IPS-20b (cell line): ENCODE measurements at regions not wholly inside any gene's neighbourhood (a gene's known extent, or its start where the extent isn't known, plus 50 kb on each side); places are given as distances from the start of the nearest gene placed in this dataset.

Experiments used
- H3K27ac ChIP-seq: one replicate; pipeline ENCODE4 v1.5.1; 2013; ENCODE audit warnings: low read length
- H3K27me3 ChIP-seq: 2 replicates; pipeline ENCODE4 v1.6.1; 2013; ENCODE audit warnings: mild to moderate bottlenecking, low read length, inconsistent platforms; ENCODE audit not compliant: insufficient read depth
- H3K36me3 ChIP-seq: 2 replicates; pipeline ENCODE4 v1.6.1; 2013; ENCODE audit warnings: low read depth, mild to moderate bottlenecking, inconsistent platforms, low read length, moderate library complexity; ENCODE audit not compliant: insufficient read depth
- H3K4me1 ChIP-seq: 2 replicates; pipeline ENCODE4 v1.6.1; 2013; ENCODE audit warnings: mild to moderate bottlenecking, control low read depth, inconsistent platforms, low read length, moderate library complexity; ENCODE audit not compliant: insufficient read depth
- H3K4me3 ChIP-seq: 2 replicates; pipeline ENCODE4 v1.5.1; 2013; ENCODE audit warnings: mild to moderate bottlenecking, low read length, inconsistent platforms
- H3K9ac ChIP-seq: 2 replicates; pipeline ENCODE4 v1.6.1; 2013; ENCODE audit warnings: low read depth, mild to moderate bottlenecking, inconsistent platforms, low read length, moderate library complexity
- H3K9me3 ChIP-seq: 2 replicates; pipeline ENCODE4 v1.6.1; 2013; ENCODE audit warnings: mild to moderate bottlenecking, low read depth, low read length, inconsistent platforms; ENCODE audit not compliant: insufficient read depth

DNA sequence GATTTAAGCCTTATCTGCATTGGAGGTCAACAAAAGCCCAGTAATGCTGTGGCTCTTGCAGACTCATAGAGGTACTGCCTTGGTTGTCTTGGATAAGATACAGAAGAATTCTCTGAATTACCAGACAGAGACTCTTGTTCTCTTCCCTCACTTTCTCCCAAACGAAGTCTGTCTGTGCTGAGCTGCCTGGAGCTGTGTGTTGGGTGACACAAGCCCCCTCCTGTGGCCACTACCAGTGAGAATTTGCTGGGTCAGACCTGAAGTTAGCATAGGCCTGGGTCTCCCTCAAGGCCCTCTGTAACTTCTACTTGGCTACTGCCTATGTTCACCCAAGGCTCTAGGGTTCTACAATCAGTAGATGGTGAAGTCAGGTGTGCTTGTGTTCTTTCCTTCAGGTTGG is 413.0 kb downstream of the PCDH20 start:
- no peaks in the 10 kb centered on the region for H3K27me3 ChIP-seq
- H3K4me3 ChIP-seq, result no peak overlapping the region
- no peaks in the 10 kb centered on the region for H3K4me1 ChIP-seq

DNA sequence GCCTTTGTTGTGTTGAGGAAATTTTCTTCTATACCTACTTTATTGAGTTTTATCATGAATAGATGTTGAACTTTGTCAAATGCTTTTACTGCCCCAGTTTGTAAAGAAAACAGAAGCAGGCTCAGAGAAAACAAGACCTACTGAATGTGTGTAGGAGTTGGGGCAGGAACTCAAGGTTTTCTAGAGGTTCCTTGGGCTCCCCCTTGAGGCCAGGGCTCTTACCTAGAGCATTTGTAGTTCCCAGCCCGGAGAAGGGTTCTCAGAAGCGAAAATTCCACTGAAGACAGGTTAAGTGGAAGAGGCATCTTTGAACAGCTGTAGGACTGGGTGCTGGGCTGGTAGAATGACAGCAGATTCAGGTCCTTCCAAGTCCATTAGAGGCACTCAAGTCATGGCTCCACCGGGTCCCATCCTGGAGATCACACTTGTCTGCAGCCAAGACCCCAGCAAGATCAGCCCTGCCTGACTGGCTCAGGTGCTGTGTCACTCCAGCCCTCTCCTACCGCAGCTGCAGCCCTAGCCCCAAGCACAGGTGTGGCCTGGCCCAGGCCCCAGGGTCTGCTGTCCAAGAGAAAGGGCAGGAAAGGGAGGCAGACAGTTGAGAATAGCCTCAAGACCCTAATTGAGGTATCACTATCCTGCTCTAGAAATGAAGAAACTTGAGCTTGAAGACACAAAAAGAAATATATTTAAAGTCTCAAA is 425.5 kb downstream of the PCDH20 start:
- Histone ChIP-seq H3K4me3 (no peak overlapping the region), H3K9me3 (no peaks in the 10 kb centered on the region), H3K4me1 (no peaks in the 10 kb centered on the region), H3K27me3 (no peaks in the 10 kb centered on the region), H3K9ac (no peak overlapping the region), H3K36me3 (no peaks in the 10 kb centered on the region), H3K27ac (no peak overlapping the region)

More for the DNA sequence above, 413.0 kb downstream of the PCDH20 start:
- Histone ChIP-seq H3K9me3 (peaks cover 14% of the 10 kb centered on the region), H3K9ac (no peak overlapping the region), H3K36me3 (no peaks in the 10 kb centered on the region), H3K27ac (no peak overlapping the region)

DNA sequence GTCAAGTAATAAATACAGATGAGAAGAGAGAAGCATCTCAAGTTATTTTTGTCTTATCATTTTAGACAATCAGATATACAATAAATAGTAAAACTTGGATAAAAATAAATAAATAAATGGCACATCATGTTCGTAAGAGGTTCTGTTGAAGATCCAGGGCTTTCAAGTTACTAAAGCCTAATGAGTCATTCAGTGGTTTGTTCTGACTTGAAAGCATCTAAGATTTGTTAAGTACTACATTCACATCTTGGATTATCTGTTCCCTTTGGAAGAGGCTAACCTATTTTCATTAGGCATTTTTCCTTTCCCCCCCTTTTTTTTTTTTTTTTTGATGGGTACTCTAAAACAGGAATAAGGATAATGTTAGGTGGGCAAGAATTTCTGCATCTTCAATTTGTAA is 429.3 kb downstream of the PCDH20 start:
- Histone ChIP-seq H3K36me3 (no peaks in the 10 kb centered on the region), H3K4me1 (no peaks in the 10 kb centered on the region), H3K27me3 (no peaks in the 10 kb centered on the region), H3K27ac (no peak overlapping the region), H3K9me3 (no peaks in the 10 kb centered on the region), H3K4me3 (no peak overlapping the region), H3K9ac (no peak overlapping the region)

DNA sequence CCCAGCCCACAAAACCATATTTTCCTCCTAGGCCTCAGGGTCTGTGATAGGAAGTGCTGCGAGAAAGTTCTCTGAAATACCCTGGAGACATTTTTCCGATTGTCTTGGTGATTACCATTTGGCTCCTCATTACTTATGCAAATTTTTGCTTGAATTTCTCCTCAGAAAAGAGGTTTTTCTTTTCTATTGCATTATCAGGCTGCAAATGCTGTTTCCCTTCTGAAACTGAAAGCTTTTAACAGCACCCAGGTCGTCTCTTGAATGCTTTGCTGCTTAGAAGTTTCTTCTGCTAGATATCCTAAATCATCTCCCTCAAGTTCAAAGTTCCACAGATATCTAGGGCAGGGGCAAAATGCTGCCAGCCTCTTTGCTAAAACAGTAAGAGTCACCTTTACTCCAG is 434.2 kb downstream of the PCDH20 start:
- no peak overlapping the region for H3K4me3 ChIP-seq

DNA sequence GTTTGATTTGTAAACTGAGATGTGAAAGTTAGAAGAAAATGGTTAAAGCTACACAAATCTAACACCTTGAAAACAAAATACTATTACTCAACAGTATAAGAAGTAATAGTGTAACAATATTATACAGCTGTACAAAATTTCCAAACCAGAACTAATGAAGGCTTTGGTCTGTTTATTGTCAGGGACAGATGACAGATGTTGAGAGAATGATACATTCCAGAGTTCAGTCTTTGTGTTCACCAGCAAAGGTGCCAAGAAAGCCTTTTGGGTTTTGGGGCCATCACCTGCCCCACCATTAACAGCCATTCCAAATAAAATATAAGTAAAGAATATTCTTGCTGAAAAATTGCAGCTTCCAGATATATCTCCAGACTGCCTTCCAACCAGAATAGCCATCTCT is 439.3 kb downstream of the PCDH20 start:
- Histone ChIP-seq H3K9me3 (no peaks in the 10 kb centered on the region), H3K4me3 (no peak overlapping the region), H3K27ac (no peak overlapping the region), H3K4me1 (peaks cover 3% of the 10 kb centered on the region; the same call in 1 of the 2 replicates), H3K9ac (no peak overlapping the region), H3K27me3 (no peaks in the 10 kb centered on the region), H3K36me3 (no peaks in the 10 kb centered on the region)

More for the DNA sequence above, 434.2 kb downstream of the PCDH20 start:
- Histone ChIP-seq H3K27me3 (no peaks in the 10 kb centered on the region), H3K9me3 (no peaks in the 10 kb centered on the region), H3K27ac (no peak overlapping the region), H3K4me1 (no peaks in the 10 kb centered on the region), H3K36me3 (no peaks in the 10 kb centered on the region), H3K9ac (no peak overlapping the region)

DNA sequence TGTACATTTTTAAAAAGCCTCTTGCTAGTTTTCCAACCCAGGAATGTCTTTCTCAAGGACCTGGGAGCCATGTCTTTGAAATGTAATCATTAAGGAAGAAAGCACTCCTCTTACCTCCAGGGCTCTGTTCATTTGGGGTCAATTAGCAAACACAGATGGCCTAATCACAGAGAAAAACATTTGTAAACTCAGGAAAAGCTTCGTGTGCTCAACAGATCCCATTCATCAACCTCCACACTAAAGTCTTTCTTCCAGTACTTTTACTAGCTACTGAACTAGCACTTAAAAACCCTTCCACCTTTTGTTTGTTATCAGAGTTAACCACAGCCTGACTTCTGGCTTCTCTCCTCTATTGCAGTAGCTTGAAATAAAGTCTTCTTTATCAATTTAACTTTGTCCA is 441.4 kb downstream of the PCDH20 start:
- Histone ChIP-seq H3K4me1 (peaks cover 3% of the 10 kb centered on the region; the same call in 1 of the 2 replicates), H3K9ac (no peak overlapping the region), H3K36me3 (no peaks in the 10 kb centered on the region), H3K9me3 (no peaks in the 10 kb centered on the region), H3K27ac (peak overlapping the region; percentile 30), H3K4me3 (no peak overlapping the region), H3K27me3 (no peaks in the 10 kb centered on the region)

DNA sequence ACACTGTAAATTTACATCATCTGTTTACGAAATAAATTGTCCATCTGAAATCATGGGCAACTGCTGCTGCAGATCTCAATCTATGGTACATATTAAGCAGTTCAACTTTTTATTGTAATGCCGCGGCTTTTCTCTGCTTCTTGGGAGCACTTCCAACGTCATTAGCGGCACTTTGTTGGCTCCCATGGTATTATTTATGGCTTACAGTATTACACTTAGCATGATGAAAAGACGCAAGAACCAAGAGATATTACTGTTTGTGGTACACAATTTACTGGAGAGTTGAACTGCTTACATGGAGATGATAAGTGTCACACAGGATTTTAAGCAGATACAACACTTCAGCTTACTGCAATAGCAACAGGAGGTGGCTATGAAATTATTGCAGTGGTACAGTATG is 442.1 kb downstream of the PCDH20 start:
- Histone ChIP-seq H3K27ac (no peak overlapping the region), H3K4me3 (no peak overlapping the region), H3K36me3 (no peaks in the 10 kb centered on the region)

DNA sequence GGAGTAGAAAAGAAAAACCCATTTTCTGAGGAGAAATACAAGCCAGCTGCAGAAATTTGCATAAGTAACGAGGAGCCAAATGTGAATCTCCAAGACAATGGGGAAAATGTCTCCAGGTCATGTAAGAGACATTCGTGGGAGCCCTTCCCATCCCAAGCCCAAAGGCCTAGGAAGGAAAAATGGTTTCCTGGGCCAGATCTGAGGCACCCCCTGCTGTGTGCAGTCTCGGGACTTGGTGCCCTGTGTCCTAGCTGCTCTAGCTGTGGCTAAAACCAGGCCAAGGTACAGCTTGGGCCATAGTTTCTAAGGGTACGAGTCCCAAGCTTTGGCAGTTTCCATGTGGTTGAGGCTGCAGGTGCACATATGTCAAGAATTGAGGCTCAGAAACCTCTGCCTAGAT is 444.9 kb downstream of the PCDH20 start:
- Histone ChIP-seq H3K4me3 (no peak overlapping the region), H3K27ac (no peak overlapping the region), H3K9ac (no peak overlapping the region), H3K36me3 (no peaks in the 10 kb centered on the region), H3K27me3 (no peaks in the 10 kb centered on the region), H3K9me3 (no peaks in the 10 kb centered on the region), H3K4me1 (peaks cover 3% of the 10 kb centered on the region; the same call in 1 of the 2 replicates)

More for the DNA sequence above, 442.1 kb downstream of the PCDH20 start:
- Histone ChIP-seq H3K4me1 (peaks cover 3% of the 10 kb centered on the region; the same call in 1 of the 2 replicates), H3K27me3 (no peaks in the 10 kb centered on the region), H3K9me3 (no peaks in the 10 kb centered on the region), H3K9ac (no peak overlapping the region)

DNA sequence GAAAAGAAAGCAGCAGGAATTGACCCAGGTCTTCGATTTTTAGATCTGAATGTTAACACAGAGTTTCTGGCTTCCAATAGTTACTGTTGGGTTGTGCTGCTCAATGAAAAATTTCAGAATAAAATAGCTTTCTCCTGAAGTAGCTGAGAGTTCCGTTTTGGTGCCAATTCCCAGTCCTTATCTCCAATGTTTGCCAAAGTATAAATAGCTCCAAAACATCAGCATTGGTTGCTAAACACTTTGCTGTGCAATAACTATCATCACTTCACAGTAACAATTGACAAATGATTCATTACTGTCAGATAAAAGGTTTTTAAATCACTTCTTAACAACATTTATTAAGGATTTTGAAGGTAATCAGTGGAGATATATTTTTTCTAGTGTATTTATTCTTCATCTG is 446.0 kb downstream of the PCDH20 start:
- H3K4me1 ChIP-seq, result peaks cover 3% of the 10 kb centered on the region; the same call in 1 of the 2 replicates
- no peak overlapping the region for H3K27ac ChIP-seq
- H3K27me3 ChIP-seq, result no peaks in the 10 kb centered on the region
- no peaks in the 10 kb centered on the region for H3K9me3 ChIP-seq
- H3K9ac ChIP-seq, result no peak overlapping the region
- H3K36me3 ChIP-seq, result no peaks in the 10 kb centered on the region
- H3K4me3 ChIP-seq, result no peak overlapping the region

DNA sequence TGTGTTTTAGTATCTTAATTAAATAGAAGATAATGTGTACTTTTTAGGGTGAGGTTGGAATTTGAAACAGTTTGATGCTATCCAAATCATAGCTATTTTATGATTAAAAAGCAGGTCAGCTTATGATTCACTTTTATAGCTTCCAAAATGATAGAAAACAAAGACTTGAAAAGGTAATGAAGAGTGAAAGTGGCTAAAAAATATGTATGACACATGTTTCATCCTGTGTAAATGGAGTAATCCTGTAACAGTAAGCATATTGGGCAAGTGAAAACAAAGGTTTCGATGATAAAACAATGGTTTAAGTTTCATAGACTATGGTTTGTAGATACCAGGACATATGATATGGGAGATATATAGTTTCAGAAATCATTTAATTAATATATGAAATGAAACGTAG is 456.2 kb downstream of the PCDH20 start:
- H3K4me3 ChIP-seq, result no peak overlapping the region
- no peaks in the 10 kb centered on the region for H3K27me3 ChIP-seq
- no peak overlapping the region for H3K27ac ChIP-seq
- H3K36me3 ChIP-seq, result no peaks in the 10 kb centered on the region
- no peak overlapping the region for H3K9ac ChIP-seq
- H3K4me1 ChIP-seq, result no peaks in the 10 kb centered on the region
- no peaks in the 10 kb centered on the region for H3K9me3 ChIP-seq

DNA sequence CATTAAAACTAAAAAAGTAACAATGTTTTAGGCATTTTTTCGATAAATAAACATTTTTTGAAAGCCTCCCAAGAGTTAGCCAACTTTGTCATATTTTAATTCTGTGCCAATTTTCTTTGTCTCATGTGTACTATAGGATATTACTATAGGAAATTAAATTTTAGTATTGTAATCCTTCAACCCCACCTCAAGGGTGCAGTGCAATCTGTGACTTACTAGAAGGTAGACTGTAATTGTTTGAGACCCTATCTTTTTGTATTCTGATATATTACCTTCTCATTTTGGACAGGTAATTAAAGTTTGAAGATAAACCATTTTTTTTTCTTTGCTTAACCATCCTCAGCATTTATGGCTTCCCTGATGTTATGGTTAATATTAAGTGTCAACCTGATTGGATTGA is 457.8 kb downstream of the PCDH20 start:
- H3K27ac ChIP-seq, result no peak overlapping the region

DNA sequence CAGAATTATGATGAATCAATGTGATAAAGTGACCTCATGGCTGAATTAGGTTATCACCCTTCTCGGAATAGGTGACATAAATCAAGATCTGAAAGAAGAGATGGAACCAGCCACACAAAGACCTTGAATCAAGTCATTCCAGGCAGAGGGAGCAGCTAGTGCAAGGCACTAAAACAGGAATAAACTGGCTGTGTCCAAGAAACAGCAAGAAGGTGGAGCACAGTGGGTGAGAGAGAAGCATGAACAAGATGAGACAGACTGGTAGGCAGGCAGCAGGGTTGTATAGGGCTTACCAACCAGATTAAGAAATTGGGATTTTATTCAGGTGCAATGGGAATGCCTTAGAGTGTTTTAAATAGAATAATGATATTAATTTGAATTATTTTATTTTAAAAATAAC is 470.3 kb downstream of the PCDH20 start:
- no peak overlapping the region for H3K4me3 ChIP-seq
- no peaks in the 10 kb centered on the region for H3K9me3 ChIP-seq
- H3K27ac ChIP-seq, result no peak overlapping the region
- no peaks in the 10 kb centered on the region for H3K27me3 ChIP-seq
- H3K36me3 ChIP-seq, result no peaks in the 10 kb centered on the region
- no peaks in the 10 kb centered on the region for H3K4me1 ChIP-seq
- H3K9ac ChIP-seq, result no peak overlapping the region

More for the DNA sequence above, 457.8 kb downstream of the PCDH20 start:
- Histone ChIP-seq H3K9ac (no peak overlapping the region), H3K4me3 (no peak overlapping the region), H3K4me1 (no peaks in the 10 kb centered on the region), H3K9me3 (no peaks in the 10 kb centered on the region), H3K27me3 (no peaks in the 10 kb centered on the region), H3K36me3 (no peaks in the 10 kb centered on the region)
